ENCODE measurements at regions not wholly inside any gene's neighbourhood (a gene's known extent, or its start where the extent isn't known, plus 50 kb on each side); places are given as distances from the start of the nearest gene placed in this dataset.

DNA sequence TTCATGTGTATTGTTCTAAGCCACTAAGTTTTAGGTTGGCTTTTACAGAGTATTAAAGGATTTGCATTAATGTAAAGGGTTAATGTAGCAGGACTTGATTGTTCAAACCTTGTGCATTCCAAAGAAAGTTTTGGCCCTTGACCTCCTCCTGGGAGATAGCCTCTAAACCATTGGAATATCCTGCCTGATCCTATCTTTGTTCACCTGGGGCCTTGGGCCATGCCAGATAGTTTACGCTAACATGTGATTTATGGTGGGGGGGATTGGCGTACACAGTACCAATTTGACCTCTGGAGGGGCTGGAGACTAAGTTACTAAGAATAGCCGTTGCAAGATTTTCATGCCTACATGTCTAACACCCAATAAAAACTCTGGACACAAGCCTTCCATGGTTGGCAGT lies 1002.7 kb upstream of the PABPC4L start:
- TF ChIP-seq, protein P1, sequence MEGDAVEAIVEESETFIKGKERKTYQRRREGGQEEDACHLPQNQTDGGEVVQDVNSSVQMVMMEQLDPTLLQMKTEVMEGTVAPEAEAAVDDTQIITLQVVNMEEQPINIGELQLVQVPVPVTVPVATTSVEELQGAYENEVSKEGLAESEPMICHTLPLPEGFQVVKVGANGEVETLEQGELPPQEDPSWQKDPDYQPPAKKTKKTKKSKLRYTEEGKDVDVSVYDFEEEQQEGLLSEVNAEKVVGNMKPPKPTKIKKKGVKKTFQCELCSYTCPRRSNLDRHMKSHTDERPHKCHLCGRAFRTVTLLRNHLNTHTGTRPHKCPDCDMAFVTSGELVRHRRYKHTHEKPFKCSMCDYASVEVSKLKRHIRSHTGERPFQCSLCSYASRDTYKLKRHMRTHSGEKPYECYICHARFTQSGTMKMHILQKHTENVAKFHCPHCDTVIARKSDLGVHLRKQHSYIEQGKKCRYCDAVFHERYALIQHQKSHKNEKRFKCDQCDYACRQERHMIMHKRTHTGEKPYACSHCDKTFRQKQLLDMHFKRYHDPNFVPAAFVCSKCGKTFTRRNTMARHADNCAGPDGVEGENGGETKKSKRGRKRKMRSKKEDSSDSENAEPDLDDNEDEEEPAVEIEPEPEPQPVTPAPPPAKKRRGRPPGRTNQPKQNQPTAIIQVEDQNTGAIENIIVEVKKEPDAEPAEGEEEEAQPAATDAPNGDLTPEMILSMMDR (conservative IDR thresholded peaks at IDR 0.05): no peak
- no peak for TF ChIP-seq ZFX (IDR thresholded peaks at IDR 0.05)
